ENCODE measurements at regions not wholly inside any gene's neighbourhood (a gene's known extent, or its start where the extent isn't known, plus 50 kb on each side); places are given as distances from the start of the nearest gene placed in this dataset.
"Not testable (repeated sequence)": the region's sequence is repeated elsewhere in the genome, so short reads cannot be mapped to it uniquely, and the experiment has no call there.

- not testable (repeated sequence) for TF ChIP-seq EZH2phosphoT487 (IDR thresholded peaks at IDR 0.05; ENCODE audit: borderline replicate concordance, low read length); CTCF (conservative IDR thresholded peaks at IDR 0.05; ENCODE audit: low read depth, low read length); EZH2 (IDR thresholded peaks at IDR 0.05; ENCODE audit: low read length, unreplicated experiment)
Measured at GRCh38 chr12:75657354-75657753, 145.9 kb upstream of the KRR1 start.

All from PC-3 (cell line).